ENCODE measurements at regions not wholly inside any gene's neighbourhood (a gene's known extent, or its start where the extent isn't known, plus 50 kb on each side); places are given as distances from the start of the nearest gene placed in this dataset.
A peak's percentile ranks its signal among the peaks of the same experiment; 100 is the strongest.

DNA sequence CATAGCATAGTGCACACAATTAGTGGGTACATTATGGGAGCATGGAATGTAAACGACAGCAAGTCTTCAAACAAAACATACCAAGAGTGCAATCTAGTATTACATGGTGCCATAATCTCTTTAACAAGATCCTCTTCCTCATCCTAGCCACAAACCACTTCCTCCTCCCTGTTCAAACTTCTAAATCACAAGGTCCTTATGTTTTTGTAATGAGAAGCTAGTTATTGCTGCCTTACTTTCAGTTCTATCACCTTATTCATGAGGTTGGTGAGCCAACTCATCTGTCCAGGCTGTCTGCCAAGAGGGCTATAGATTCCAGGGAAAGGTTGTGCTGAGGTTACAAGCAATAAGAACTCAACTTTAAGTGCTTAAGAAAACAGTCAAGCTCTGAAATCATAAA, 195.4 kb upstream of the ARHGAP20 start:
- intact Hi-C loops (cut with micrococcal nuclease; ENCODE audit: unreplicated experiment) (no loop called here), in situ Hi-C loops (cut with HindIII; ENCODE audit: low pct_unique_long_range_greater_than_20kb, low sequenced_read_pairs) (no loop called here)
- no peak overlapping the region for H3K4me3 ChIP-seq (ENCODE audit: low read depth in 2 of 2, low read length in 2 of 2)
- DNase-seq (ENCODE audit: low read depth, low spot score), result no peak
- no TSS peak for BruUV-seq (replicated peaks)
- H3K9me3 ChIP-seq (ENCODE audit: control insufficient read depth, insufficient read depth, low read depth, low read length), result no peaks in the 10 kb centered on the region
- H3K4me1 ChIP-seq (ENCODE audit: control insufficient read depth, insufficient read depth, low read length), result no peaks in the 10 kb centered on the region
- no peaks in the 10 kb centered on the region for H3K36me3 ChIP-seq (ENCODE audit: control insufficient read depth, insufficient read depth, low read length)
- no peak overlapping the region for H3K27ac ChIP-seq (ENCODE audit: low read length)
- TF ChIP-seq, protein P1, sequence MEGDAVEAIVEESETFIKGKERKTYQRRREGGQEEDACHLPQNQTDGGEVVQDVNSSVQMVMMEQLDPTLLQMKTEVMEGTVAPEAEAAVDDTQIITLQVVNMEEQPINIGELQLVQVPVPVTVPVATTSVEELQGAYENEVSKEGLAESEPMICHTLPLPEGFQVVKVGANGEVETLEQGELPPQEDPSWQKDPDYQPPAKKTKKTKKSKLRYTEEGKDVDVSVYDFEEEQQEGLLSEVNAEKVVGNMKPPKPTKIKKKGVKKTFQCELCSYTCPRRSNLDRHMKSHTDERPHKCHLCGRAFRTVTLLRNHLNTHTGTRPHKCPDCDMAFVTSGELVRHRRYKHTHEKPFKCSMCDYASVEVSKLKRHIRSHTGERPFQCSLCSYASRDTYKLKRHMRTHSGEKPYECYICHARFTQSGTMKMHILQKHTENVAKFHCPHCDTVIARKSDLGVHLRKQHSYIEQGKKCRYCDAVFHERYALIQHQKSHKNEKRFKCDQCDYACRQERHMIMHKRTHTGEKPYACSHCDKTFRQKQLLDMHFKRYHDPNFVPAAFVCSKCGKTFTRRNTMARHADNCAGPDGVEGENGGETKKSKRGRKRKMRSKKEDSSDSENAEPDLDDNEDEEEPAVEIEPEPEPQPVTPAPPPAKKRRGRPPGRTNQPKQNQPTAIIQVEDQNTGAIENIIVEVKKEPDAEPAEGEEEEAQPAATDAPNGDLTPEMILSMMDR (IDR thresholded peaks at IDR 0.05), result no peak
- no peak for TF ChIP-seq REST (IDR thresholded peaks at IDR 0.05; ENCODE audit: insufficient read depth in 1 of 2, low read depth in 2 of 2, low read length in 1 of 2)
- no peak for TF ChIP-seq SIN3A (IDR thresholded peaks at IDR 0.05; ENCODE audit: borderline replicate concordance, insufficient read depth, low read depth, low read length)
- no peak for TF ChIP-seq POLR2AphosphoS5 (IDR thresholded peaks at IDR 0.05; ENCODE audit: low read depth, low read length)
- TF ChIP-seq TCF7L2 (IDR thresholded peaks at IDR 0.05; ENCODE audit: low read depth, low read length), result no peak
- H3K27me3 ChIP-seq (ENCODE audit: control insufficient read depth, insufficient read depth, low read length), result no peaks in the 10 kb centered on the region
- CTCF ChIA-PET, result no interaction called here
- POLR2A ChIA-PET, result no interaction called here
- ATAC-seq, result peak; percentile 30; the same call in 1 of the 2 replicates

- ATAC-seq (no peak), DNase-seq (ENCODE audit: low read depth, low spot score) (no peak)
- ChIA-PET POLR2A (no interaction called here), CTCF (interaction anchor here (0.6 kb wide), 1 partner anchor 1756 kb away, joined by 4 read pairs; no protein-coding TSS in a partner anchor)
- Histone ChIP-seq H3K4me3 (ENCODE audit: low read depth in 2 of 2, low read length in 2 of 2) (no peak overlapping the region), H3K27me3 (ENCODE audit: control insufficient read depth, insufficient read depth, low read length) (no peaks in the 10 kb centered on the region), H3K4me1 (ENCODE audit: control insufficient read depth, insufficient read depth, low read length) (no peaks in the 10 kb centered on the region), H3K36me3 (ENCODE audit: control insufficient read depth, insufficient read depth, low read length) (no peaks in the 10 kb centered on the region), H3K27ac (ENCODE audit: low read length) (no peak overlapping the region), H3K9me3 (ENCODE audit: control insufficient read depth, insufficient read depth, low read depth, low read length) (no peaks in the 10 kb centered on the region)
- no TSS peak for BruUV-seq (replicated peaks)
- in situ Hi-C loops (cut with HindIII; ENCODE audit: low pct_unique_long_range_greater_than_20kb, low sequenced_read_pairs) (no loop called here), intact Hi-C loops (cut with micrococcal nuclease; ENCODE audit: unreplicated experiment) (no loop called here)
- TF ChIP-seq REST (IDR thresholded peaks at IDR 0.05; ENCODE audit: insufficient read depth in 1 of 2, low read depth in 2 of 2, low read length in 1 of 2) (no peak), TCF7L2 (IDR thresholded peaks at IDR 0.05; ENCODE audit: low read depth, low read length) (no peak), SIN3A (IDR thresholded peaks at IDR 0.05; ENCODE audit: borderline replicate concordance, insufficient read depth, low read depth, low read length) (no peak), POLR2AphosphoS5 (IDR thresholded peaks at IDR 0.05; ENCODE audit: low read depth, low read length) (no peak)
- TF ChIP-seq, protein P1 (IDR thresholded peaks at IDR 0.05), result no peak
Measured at GRCh38 chr11:110903830-110904229, 191.6 kb upstream of the ARHGAP20 start.
